Lower leg skin (tissue), 3 donors: ENCODE measurements at regions not wholly inside any gene's neighbourhood (a gene's known extent, or its start where the extent isn't known, plus 50 kb on each side); places are given as distances from the start of the nearest gene placed in this dataset.

Experiments used
- CTCF ChIP-seq, 3 donors: fragments of 450-650 bp; IDR thresholded peaks; one replicate each; pipeline ENCODE4 v1.5.1; 2016; ENCODE audit warnings: antibody characterized with exemption in 3 of 3, mild to moderate bottlenecking in 3 of 3, moderate library complexity in 2 of 3
- POLR2A ChIP-seq, 2 donors: fragments of 450-650 bp; IDR thresholded peaks; one replicate each; pipeline ENCODE4 v1.6.1; 2016 to 2017; ENCODE audit warnings: antibody characterized with exemption in 2 of 2, mild to moderate bottlenecking in 1 of 2, moderate library complexity in 1 of 2

GRCh38 chr9:90127923-90128322 lies 514.7 kb downstream of the DIRAS2 start:
- TF ChIP-seq POLR2A (IDR thresholded peaks at IDR 0.05): no peak
- TF ChIP-seq CTCF (IDR thresholded peaks at IDR 0.05): no peak
